HEK293 (cell line): ENCODE measurements at regions not wholly inside any gene's neighbourhood (a gene's known extent, or its start where the extent isn't known, plus 50 kb on each side); places are given as distances from the start of the nearest gene placed in this dataset.

Experiments
- CTCF ChIA-PET: fragments of 350-600 bp; formaldehyde crosslinking; extraction: SDS; loops from one replicate; lab custom pipeline; 2021; ENCODE audit warnings: antibody characterized with exemption; lab: Yijun Ruan, JAX
- POLR2A ChIA-PET: fragments of 300-600 bp; formaldehyde crosslinking; extraction: SDS; loops from one replicate; lab custom pipeline; 2020; ENCODE audit warnings: antibody characterized with exemption, inconsistent platforms; lab: Yijun Ruan, JAX
- H3K27ac ChIP-seq: fragments of 200-500 bp; sonication (Bioruptor generic); 2 replicates; pipeline ENCODE4 v1.5.1; 2014; ENCODE audit warnings: low read depth, low read length, control low read depth, inconsistent platforms; ENCODE audit errors: extremely low read depth
- H3K36me3 ChIP-seq, 2 experiments: fragments of 200-500 bp in 1 of 2; sonication (Bioruptor generic) in 1 of 2; 1 replicate in 1 of 2; 2 replicates in 1 of 2; pipeline ENCODE4 v1.5.1; 2014 to 2017; ENCODE audit warnings: inconsistent platforms in 2 of 2, low read length in 2 of 2; ENCODE audit not compliant: control insufficient read depth in 2 of 2, insufficient read depth in 1 of 2
- H3K4me1 ChIP-seq: fragments of 200-500 bp; sonication (Bioruptor generic); 2 replicates; pipeline ENCODE4 v1.5.1; 2014; ENCODE audit warnings: mild to moderate bottlenecking, low read length, inconsistent platforms; ENCODE audit not compliant: control insufficient read depth, insufficient read depth
- H3K4me3 ChIP-seq: 2 replicates; pipeline ENCODE4 v1.5.1; 2011; ENCODE audit warnings: low read depth, mild to moderate bottlenecking, control low read depth, low read length, moderate library complexity
- H3K9me3 ChIP-seq: fragments of 200-500 bp; sonication (Bioruptor generic); 2 replicates; pipeline ENCODE4 v1.5.1; 2014; ENCODE audit warnings: low read depth, low read length, inconsistent platforms; ENCODE audit not compliant: control insufficient read depth, insufficient read depth
- KLF9 ChIP-seq: fragments of 450-650 bp; formaldehyde crosslinking; IDR thresholded peaks from 2 replicates; pipeline ENCODE4 v1.5.1; 2016; ENCODE audit warnings: missing biosample characterization, missing genetic modification characterization, low read depth
- ZBTB1 ChIP-seq: fragments of 450-650 bp; formaldehyde crosslinking; IDR thresholded peaks from 2 replicates; pipeline ENCODE4 v1.5.1; 2016; ENCODE audit warnings: missing biosample characterization, missing genetic modification characterization
- ZBTB7A ChIP-seq: fragments of 450-650 bp; formaldehyde crosslinking; IDR thresholded peaks from 2 replicates; pipeline ENCODE4 v1.5.1; 2016; ENCODE audit warnings: low read depth, missing biosample characterization, missing genetic modification characterization
- ZBTB8A ChIP-seq: fragments of 450-650 bp; formaldehyde crosslinking; IDR thresholded peaks from 2 replicates; pipeline ENCODE4 v1.5.1; 2016; ENCODE audit warnings: missing biosample characterization, missing genetic modification characterization
- ZFHX2 ChIP-seq: fragments of 450-650 bp; formaldehyde crosslinking; conservative IDR thresholded peaks from 2 replicates; pipeline ENCODE4 v1.5.1; 2016; ENCODE audit warnings: missing biosample characterization, missing genetic modification characterization
- ZNF138 ChIP-seq: fragments of 450-650 bp; formaldehyde crosslinking; IDR thresholded peaks from 2 replicates; pipeline ENCODE4 v1.5.1; 2016; ENCODE audit warnings: missing biosample characterization, missing genetic modification characterization, borderline replicate concordance
- ZNF2 ChIP-seq: fragments of 450-650 bp; formaldehyde crosslinking; IDR thresholded peaks from 2 replicates; pipeline ENCODE4 v1.5.1; 2016; ENCODE audit warnings: missing biosample characterization, missing genetic modification characterization
- ZNF221 ChIP-seq: fragments of 450-650 bp; formaldehyde crosslinking; IDR thresholded peaks from 2 replicates; pipeline ENCODE4 v1.5.1; 2017; ENCODE audit warnings: missing biosample characterization, missing genetic modification characterization, borderline replicate concordance
- ZNF223 ChIP-seq: fragments of 450-650 bp; formaldehyde crosslinking; IDR thresholded peaks from 2 replicates; pipeline ENCODE4 v1.5.1; 2016; ENCODE audit warnings: missing biosample characterization, missing genetic modification characterization
- ZNF274 ChIP-seq, 2 experiments: fragments of 200-500 bp in 1 of 2; fragments of 450-650 bp in 1 of 2; sonication (Bioruptor generic) in 1 of 2; formaldehyde crosslinking in 1 of 2; IDR thresholded peaks; 2 replicates each; pipeline versions ENCODE4 v1.5.1 to v1.6.1; 2014 to 2016; ENCODE audit warnings: borderline replicate concordance in 1 of 2, inconsistent platforms in 1 of 2, low read length in 1 of 2, missing biosample characterization in 1 of 2, missing genetic modification characterization in 1 of 2
- ZNF311 ChIP-seq: fragments of 450-650 bp; formaldehyde crosslinking; IDR thresholded peaks from 2 replicates; pipeline ENCODE4 v1.5.1; 2017; ENCODE audit warnings: missing biosample characterization, missing genetic modification characterization, borderline replicate concordance
- ZNF610 ChIP-seq: fragments of 450-650 bp; formaldehyde crosslinking; IDR thresholded peaks from 2 replicates; pipeline ENCODE4 v1.5.1; 2016; ENCODE audit warnings: missing biosample characterization, missing genetic modification characterization, borderline replicate concordance
- ZNF658 ChIP-seq: fragments of 450-650 bp; formaldehyde crosslinking; IDR thresholded peaks from 2 replicates; pipeline ENCODE4; 2016; ENCODE audit warnings: missing biosample characterization, missing genetic modification characterization
- TF ChIP-seq, protein P1 (sequence below): fragments of 450-650 bp; formaldehyde crosslinking; IDR thresholded peaks from 2 replicates; pipeline ENCODE4 v1.5.1; 2016; ENCODE audit warnings: missing biosample characterization, missing genetic modification characterization
- TF ChIP-seq, protein P2 (sequence below): fragments of 450-650 bp; formaldehyde crosslinking; IDR thresholded peaks from 2 replicates; pipeline ENCODE4 v1.5.1; 2016; ENCODE audit warnings: missing biosample characterization, missing genetic modification characterization
- TF ChIP-seq, protein P3 (sequence below): fragments of 450-650 bp; formaldehyde crosslinking; IDR thresholded peaks from 2 replicates; pipeline ENCODE4 v1.5.1; 2016; ENCODE audit warnings: missing biosample characterization, missing genetic modification characterization, borderline replicate concordance
- TF ChIP-seq, protein P4 (sequence below): fragments of 450-650 bp; formaldehyde crosslinking; IDR thresholded peaks from 2 replicates; pipeline ENCODE4 v1.5.1; 2017; ENCODE audit warnings: missing biosample characterization, mild to moderate bottlenecking, missing genetic modification characterization, moderate library complexity
- TF ChIP-seq, protein P5 (sequence below): fragments of 450-650 bp; formaldehyde crosslinking; IDR thresholded peaks from 2 replicates; pipeline ENCODE4 v1.5.1; 2017; ENCODE audit warnings: missing biosample characterization, missing genetic modification characterization

DNA sequence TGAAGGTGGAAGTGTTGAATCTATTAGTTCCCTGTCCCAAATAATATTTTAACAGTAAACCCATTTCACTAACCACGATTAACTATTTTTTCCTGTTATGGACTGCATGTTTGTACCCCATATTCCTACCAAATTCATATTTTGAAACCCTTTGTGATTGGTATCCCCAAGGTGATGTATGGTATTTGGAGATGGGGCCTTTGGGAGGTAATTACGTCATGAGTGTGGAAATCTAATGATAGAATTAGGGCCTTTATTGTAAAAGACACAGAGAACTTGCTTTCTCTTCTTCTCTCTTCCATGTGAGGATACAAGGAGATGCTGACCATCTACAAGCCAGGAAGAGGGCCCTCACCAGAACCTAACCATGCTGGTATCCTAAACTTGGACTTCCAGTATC is 744.7 kb downstream of the DTWD2 start:
- TF ChIP-seq, protein P1, sequence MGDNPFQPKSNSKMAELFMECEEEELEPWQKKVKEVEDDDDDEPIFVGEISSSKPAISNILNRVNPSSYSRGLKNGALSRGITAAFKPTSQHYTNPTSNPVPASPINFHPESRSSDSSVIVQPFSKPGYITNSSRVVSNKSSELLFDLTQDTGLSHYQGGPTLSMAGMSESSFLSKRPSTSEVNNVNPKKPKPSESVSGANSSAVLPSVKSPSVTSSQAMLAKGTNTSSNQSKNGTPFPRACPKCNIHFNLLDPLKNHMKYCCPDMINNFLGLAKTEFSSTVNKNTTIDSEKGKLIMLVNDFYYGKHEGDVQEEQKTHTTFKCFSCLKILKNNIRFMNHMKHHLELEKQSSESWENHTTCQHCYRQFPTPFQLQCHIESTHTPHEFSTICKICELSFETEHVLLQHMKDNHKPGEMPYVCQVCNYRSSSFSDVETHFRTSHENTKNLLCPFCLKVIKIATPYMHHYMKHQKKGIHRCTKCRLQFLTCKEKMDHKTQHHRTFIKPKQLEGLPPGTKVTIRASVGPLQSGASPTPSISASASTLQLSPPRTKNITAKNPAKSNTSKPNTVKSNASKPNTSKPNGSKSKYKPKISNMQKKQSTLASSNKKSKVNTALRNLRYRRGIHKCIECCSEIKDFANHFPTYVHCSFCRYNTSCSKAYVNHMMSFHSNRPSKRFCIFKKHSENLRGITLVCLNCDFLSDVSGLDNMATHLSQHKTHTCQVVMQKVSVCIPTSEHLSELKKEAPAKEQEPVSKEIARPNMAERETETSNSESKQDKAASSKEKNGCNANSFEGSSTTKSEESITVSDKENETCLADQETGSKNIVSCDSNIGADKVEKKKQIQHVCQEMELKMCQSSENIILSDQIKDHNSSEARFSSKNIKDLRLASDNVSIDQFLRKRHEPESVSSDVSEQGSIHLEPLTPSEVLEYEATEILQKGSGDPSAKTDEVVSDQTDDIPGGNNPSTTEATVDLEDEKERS (tag by site-specific recombination), result no peak
- TF ChIP-seq ZBTB7A (tag by site-specific recombination), result no peak
- no peak for TF ChIP-seq ZNF658
- TF ChIP-seq, protein P2, sequence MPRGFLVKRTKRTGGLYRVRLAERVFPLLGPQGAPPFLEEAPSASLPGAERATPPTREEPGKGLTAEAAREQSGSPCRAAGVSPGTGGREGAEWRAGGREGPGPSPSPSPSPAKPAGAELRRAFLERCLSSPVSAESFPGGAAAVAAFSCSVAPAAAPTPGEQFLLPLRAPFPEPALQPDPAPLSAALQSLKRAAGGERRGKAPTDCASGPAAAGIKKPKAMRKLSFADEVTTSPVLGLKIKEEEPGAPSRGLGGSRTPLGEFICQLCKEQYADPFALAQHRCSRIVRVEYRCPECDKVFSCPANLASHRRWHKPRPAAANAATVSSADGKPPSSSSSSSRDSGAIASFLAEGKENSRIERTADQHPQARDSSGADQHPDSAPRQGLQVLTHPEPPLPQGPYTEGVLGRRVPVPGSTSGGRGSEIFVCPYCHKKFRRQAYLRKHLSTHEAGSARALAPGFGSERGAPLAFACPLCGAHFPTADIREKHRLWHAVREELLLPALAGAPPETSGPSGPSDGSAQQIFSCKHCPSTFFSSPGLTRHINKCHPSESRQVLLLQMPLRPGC (tag by site-specific recombination), result no peak
- Histone ChIP-seq H3K9me3 (no peaks in the 10 kb centered on the region), H3K27ac (no peak overlapping the region), H3K36me3 (no peaks in the 10 kb centered on the region), H3K4me3 (no peak overlapping the region), H3K4me1 (no peaks in the 10 kb centered on the region)
- CTCF ChIA-PET, result no interaction called here
- POLR2A ChIA-PET, result no interaction called here

DNA sequence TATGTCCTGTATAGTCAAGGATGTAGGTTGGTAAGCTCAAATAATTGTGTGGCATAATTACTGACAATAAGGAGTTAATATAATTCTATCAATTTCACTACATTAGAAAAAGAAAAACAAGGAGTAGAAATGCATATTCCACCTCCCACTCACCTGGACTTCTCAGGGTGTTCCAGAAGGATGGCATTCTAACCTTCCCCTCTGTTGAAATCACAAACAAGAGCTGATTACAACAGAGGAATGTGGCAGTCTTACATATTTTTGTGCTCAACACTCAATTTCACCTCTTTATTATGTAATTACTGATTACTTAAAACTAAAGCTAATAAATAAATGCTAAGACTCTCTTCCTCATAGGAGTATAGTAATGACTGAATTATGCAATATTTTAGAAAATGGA is 745.3 kb downstream of the DTWD2 start:
- no peaks in the 10 kb centered on the region for H3K36me3 ChIP-seq
- no peaks in the 10 kb centered on the region for H3K9me3 ChIP-seq
- no peaks in the 10 kb centered on the region for H3K4me1 ChIP-seq
- ChIA-PET POLR2A (no interaction called here), CTCF (no interaction called here)
- H3K4me3 ChIP-seq, result no peak overlapping the region
- no peak overlapping the region for H3K27ac ChIP-seq
- TF ChIP-seq, protein P3, sequence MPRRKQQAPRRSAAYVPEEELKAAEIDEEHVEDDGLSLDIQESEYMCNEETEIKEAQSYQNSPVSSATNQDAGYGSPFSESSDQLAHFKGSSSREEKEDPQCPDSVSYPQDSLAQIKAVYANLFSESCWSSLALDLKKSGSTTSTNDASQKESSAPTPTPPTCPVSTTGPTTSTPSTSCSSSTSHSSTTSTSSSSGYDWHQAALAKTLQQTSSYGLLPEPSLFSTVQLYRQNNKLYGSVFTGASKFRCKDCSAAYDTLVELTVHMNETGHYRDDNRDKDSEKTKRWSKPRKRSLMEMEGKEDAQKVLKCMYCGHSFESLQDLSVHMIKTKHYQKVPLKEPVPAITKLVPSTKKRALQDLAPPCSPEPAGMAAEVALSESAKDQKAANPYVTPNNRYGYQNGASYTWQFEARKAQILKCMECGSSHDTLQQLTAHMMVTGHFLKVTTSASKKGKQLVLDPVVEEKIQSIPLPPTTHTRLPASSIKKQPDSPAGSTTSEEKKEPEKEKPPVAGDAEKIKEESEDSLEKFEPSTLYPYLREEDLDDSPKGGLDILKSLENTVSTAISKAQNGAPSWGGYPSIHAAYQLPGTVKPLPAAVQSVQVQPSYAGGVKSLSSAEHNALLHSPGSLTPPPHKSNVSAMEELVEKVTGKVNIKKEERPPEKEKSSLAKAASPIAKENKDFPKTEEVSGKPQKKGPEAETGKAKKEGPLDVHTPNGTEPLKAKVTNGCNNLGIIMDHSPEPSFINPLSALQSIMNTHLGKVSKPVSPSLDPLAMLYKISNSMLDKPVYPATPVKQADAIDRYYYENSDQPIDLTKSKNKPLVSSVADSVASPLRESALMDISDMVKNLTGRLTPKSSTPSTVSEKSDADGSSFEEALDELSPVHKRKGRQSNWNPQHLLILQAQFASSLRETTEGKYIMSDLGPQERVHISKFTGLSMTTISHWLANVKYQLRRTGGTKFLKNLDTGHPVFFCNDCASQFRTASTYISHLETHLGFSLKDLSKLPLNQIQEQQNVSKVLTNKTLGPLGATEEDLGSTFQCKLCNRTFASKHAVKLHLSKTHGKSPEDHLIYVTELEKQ (tag by site-specific recombination), result no peak
- TF ChIP-seq ZFHX2 (tag by site-specific recombination) (no peak), ZNF138 (no peak), ZNF610 (tag by site-specific recombination) (no peak), ZNF274 (IDR thresholded peaks at IDR 0.05; ENCODE audit: low read length) (no peak), ZNF274 (tag by site-specific recombination; IDR thresholded peaks at IDR 0.05; ENCODE audit: borderline replicate concordance) (no peak), ZNF221 (no peak), ZBTB1 (tag by site-specific recombination) (no peak), ZNF2 (tag by site-specific recombination) (no peak), ZBTB8A (no peak), ZNF311 (tag by site-specific recombination) (no peak), KLF9 (no peak), ZNF223 (tag by site-specific recombination) (no peak)
- TF ChIP-seq, protein P4, sequence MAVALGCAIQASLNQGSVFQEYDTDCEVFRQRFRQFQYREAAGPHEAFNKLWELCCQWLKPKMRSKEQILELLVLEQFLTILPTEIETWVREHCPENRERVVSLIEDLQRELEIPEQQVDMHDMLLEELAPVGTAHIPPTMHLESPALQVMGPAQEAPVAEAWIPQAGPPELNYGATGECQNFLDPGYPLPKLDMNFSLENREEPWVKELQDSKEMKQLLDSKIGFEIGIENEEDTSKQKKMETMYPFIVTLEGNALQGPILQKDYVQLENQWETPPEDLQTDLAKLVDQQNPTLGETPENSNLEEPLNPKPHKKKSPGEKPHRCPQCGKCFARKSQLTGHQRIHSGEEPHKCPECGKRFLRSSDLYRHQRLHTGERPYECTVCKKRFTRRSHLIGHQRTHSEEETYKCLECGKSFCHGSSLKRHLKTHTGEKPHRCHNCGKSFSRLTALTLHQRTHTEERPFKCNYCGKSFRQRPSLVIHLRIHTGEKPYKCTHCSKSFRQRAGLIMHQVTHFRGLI (tag by site-specific recombination), result no peak
- TF ChIP-seq, protein P1 (tag by site-specific recombination), result no peak
- TF ChIP-seq, protein P5, sequence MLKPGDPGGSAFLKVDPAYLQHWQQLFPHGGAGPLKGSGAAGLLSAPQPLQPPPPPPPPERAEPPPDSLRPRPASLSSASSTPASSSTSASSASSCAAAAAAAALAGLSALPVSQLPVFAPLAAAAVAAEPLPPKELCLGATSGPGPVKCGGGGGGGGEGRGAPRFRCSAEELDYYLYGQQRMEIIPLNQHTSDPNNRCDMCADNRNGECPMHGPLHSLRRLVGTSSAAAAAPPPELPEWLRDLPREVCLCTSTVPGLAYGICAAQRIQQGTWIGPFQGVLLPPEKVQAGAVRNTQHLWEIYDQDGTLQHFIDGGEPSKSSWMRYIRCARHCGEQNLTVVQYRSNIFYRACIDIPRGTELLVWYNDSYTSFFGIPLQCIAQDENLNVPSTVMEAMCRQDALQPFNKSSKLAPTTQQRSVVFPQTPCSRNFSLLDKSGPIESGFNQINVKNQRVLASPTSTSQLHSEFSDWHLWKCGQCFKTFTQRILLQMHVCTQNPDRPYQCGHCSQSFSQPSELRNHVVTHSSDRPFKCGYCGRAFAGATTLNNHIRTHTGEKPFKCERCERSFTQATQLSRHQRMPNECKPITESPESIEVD, result no peak
